GM23338 (cell line): ENCODE measurements at regions not wholly inside any gene's neighbourhood (a gene's known extent, or its start where the extent isn't known, plus 50 kb on each side); places are given as distances from the start of the nearest gene placed in this dataset.

Experiments
- ATAC-seq: fragments of 200-7000 bp; cut with Tn5 transposase; 3 replicates; pipeline ENCODE4 v1.9.1; 2020
- DNase-seq: peaks from one replicate; pipeline ENCODE4 v3.0.0-alpha.2; 2015; ENCODE audit warnings: low spot score
- H2AFZ ChIP-seq: fragments of 200-600 bp; sonication (generic); 2 replicates; pipeline ENCODE4 v1.8.0; 2016; ENCODE audit warnings: antibody characterized with exemption, mild to moderate bottlenecking, moderate library complexity
- H3F3A ChIP-seq: fragments of 200-600 bp; sonication (generic); replicated peaks from 2 replicates; pipeline ENCODE4 v1.8.0; 2017; ENCODE audit warnings: antibody characterized with exemption, mixed run types, low read depth
- H3K27ac ChIP-seq: fragments of 200-600 bp; sonication (generic); 2 replicates; pipeline ENCODE4 v1.6.1; 2016; ENCODE audit warnings: low read depth
- H3K27me3 ChIP-seq: fragments of 200-600 bp; sonication (generic); 2 replicates; pipeline ENCODE4 v1.8.0; 2016; ENCODE audit warnings: mild to moderate bottlenecking, mixed run types, moderate library complexity; ENCODE audit not compliant: insufficient read depth
- H3K36me3 ChIP-seq: fragments of 200-600 bp; sonication (generic); 2 replicates; pipeline ENCODE4 v1.8.0; 2016; ENCODE audit warnings: mild to moderate bottlenecking; ENCODE audit not compliant: insufficient read depth
- H3K4me1 ChIP-seq: fragments of 200-600 bp; sonication (generic); 2 replicates; pipeline ENCODE4 v1.8.0; 2016; ENCODE audit warnings: mild to moderate bottlenecking, moderate library complexity; ENCODE audit not compliant: insufficient read depth
- H3K4me2 ChIP-seq: fragments of 200-600 bp; sonication (generic); 2 replicates; pipeline ENCODE4 v1.7.1; 2017; ENCODE audit warnings: mixed run types
- H3K4me3 ChIP-seq: fragments of 200-600 bp; sonication (generic); 2 replicates; pipeline ENCODE4 v1.6.1; 2016; ENCODE audit warnings: mixed run types
- H3K79me2 ChIP-seq: fragments of 200-600 bp; sonication (generic); replicated peaks from 2 replicates; pipeline ENCODE4 v1.8.0; 2017; ENCODE audit warnings: mild to moderate bottlenecking; ENCODE audit not compliant: insufficient read depth
- H3K9me2 ChIP-seq: fragments of 200-600 bp; sonication (generic); 2 replicates; pipeline ENCODE4 v1.8.0; 2017; ENCODE audit not compliant: insufficient read depth
- H4K20me1 ChIP-seq: fragments of 200-600 bp; sonication (generic); replicated peaks from 2 replicates; pipeline ENCODE4 v1.8.0; 2017; ENCODE audit warnings: mild to moderate bottlenecking; ENCODE audit not compliant: insufficient read depth
- H3K27ac Mint-ChIP-seq: 2 replicates; pipeline ENCODE4 v1.8.0; 2020; ENCODE audit warnings: inconsistent platforms, mild to moderate bottlenecking, moderate library complexity, mixed read lengths
- H3K27me3 Mint-ChIP-seq: 3 replicates; pipeline ENCODE4 v1.8.0; 2022; ENCODE audit warnings: low read depth, mild to moderate bottlenecking, moderate library complexity, mixed read lengths, inconsistent platforms; ENCODE audit not compliant: insufficient read depth, poor library complexity
- H3K36me3 Mint-ChIP-seq: 3 replicates; pipeline ENCODE4 v1.8.0; 2021; ENCODE audit warnings: low read depth, mild to moderate bottlenecking, inconsistent platforms, moderate library complexity, mixed read lengths
- H3K4me1 Mint-ChIP-seq: 3 replicates; pipeline ENCODE4 v1.8.0; 2020; ENCODE audit warnings: mild to moderate bottlenecking, inconsistent platforms, mixed read lengths
- H3K4me3 Mint-ChIP-seq: 3 replicates; pipeline ENCODE4 v1.8.0; 2021; ENCODE audit warnings: moderate library complexity, mild to moderate bottlenecking, inconsistent platforms, mixed read lengths
- H3K9me3 Mint-ChIP-seq: 3 replicates; pipeline ENCODE4 v1.8.0; 2020; ENCODE audit warnings: moderate library complexity, mild to moderate bottlenecking, inconsistent platforms, mixed read lengths
- CREB1 ChIP-seq: fragments of 250-450 bp; sonication (Bioruptor Pico); IDR thresholded peaks from 2 replicates; pipeline ENCODE4 v1.5.0; 2020; ENCODE audit warnings: low read depth, mild to moderate bottlenecking, moderate library complexity
- CTCF ChIP-seq, 2 experiments: fragments of 200-600 bp in 1 of 2; sonication (generic) in 1 of 2; conservative IDR thresholded peaks; 2 replicates each; pipeline versions ENCODE4 v1.5.1 to v1.6.1; 2016 to 2017; ENCODE audit warnings: antibody characterized with exemption in 2 of 2, low read depth in 2 of 2, mild to moderate bottlenecking in 2 of 2, moderate library complexity in 1 of 2
- EZH2 ChIP-seq: fragments of 200-600 bp; sonication (generic); IDR thresholded peaks from one replicate; pipeline ENCODE4 v1.8.0; 2017; ENCODE audit warnings: antibody characterized with exemption, mild to moderate bottlenecking, low read depth; ENCODE audit not compliant: unreplicated experiment
- EZH2phosphoT487 ChIP-seq: fragments of 200-600 bp; sonication (generic); IDR thresholded peaks from one replicate; pipeline ENCODE4 v1.8.1; 2018; ENCODE audit warnings: antibody characterized with exemption; ENCODE audit not compliant: unreplicated experiment
- JUNB ChIP-seq: IDR thresholded peaks from one replicate; pipeline ENCODE4 v1.6.1; 2016; ENCODE audit warnings: antibody characterized with exemption; ENCODE audit not compliant: unreplicated experiment
- POLR2AphosphoS5 ChIP-seq: IDR thresholded peaks from 2 replicates; pipeline ENCODE4 v1.6.1; 2016; ENCODE audit warnings: antibody characterized with exemption, low read depth
- REST ChIP-seq: IDR thresholded peaks from one replicate; pipeline ENCODE4 v1.6.1; 2018; ENCODE audit warnings: antibody characterized with exemption; ENCODE audit not compliant: unreplicated experiment
- ZNF114 ChIP-seq: fragments of 250-450 bp; sonication (Bioruptor Pico); IDR thresholded peaks from 2 replicates; pipeline ENCODE4 v1.5.0; 2020; ENCODE audit warnings: mild to moderate bottlenecking, moderate library complexity
- ZNF331 ChIP-seq: fragments of 250-450 bp; sonication (Bioruptor Pico); IDR thresholded peaks from 2 replicates; pipeline ENCODE4 v1.5.0; 2020; ENCODE audit warnings: low read depth, mild to moderate bottlenecking, moderate library complexity
- ZNF462 ChIP-seq: fragments of 250-450 bp; sonication (Bioruptor Pico); IDR thresholded peaks from 2 replicates; pipeline ENCODE4 v1.5.0; 2020; ENCODE audit warnings: mild to moderate bottlenecking, moderate library complexity
- TF ChIP-seq, protein P1 (sequence below): IDR thresholded peaks from 2 replicates; pipeline ENCODE4 v1.6.1; 2016; ENCODE audit warnings: antibody characterized with exemption

- Histone ChIP-seq H3K27ac (no peak overlapping the region), H4K20me1 (no peaks in the 10 kb centered on the region), H3K9me2 (peaks cover 12% of the 10 kb centered on the region), H3K4me3 (no peak overlapping the region), H2AFZ (no peak overlapping the region), H3K36me3 (no peaks in the 10 kb centered on the region), H3K4me2 (no peak overlapping the region), H3F3A (no peaks in the 10 kb centered on the region), H3K4me1 (no peaks in the 10 kb centered on the region), H3K79me2 (no peaks in the 10 kb centered on the region), H3K27me3 (no peaks in the 10 kb centered on the region)
- H3K27me3 Mint-ChIP-seq: peaks cover 4% of the 10 kb centered on the region
- no peak overlapping the region for H3K4me3 Mint-ChIP-seq
- H3K4me1 Mint-ChIP-seq: 0 out of 3 replicates have a peak, but pooled peaks cover 4% of the 10 kb centered on the region
- DNase-seq (no peak), ATAC-seq (no peak)
- H3K27ac Mint-ChIP-seq: no peak overlapping the region
- H3K9me3 Mint-ChIP-seq: no peaks in the 10 kb centered on the region
- no peaks in the 10 kb centered on the region for H3K36me3 Mint-ChIP-seq
- no peak for TF ChIP-seq EZH2phosphoT487
- TF ChIP-seq ZNF331 (CRISPR knock-in tag): no peak
- TF ChIP-seq CREB1: no peak
- TF ChIP-seq REST: no peak
- no peak for TF ChIP-seq EZH2
- TF ChIP-seq, protein P1, sequence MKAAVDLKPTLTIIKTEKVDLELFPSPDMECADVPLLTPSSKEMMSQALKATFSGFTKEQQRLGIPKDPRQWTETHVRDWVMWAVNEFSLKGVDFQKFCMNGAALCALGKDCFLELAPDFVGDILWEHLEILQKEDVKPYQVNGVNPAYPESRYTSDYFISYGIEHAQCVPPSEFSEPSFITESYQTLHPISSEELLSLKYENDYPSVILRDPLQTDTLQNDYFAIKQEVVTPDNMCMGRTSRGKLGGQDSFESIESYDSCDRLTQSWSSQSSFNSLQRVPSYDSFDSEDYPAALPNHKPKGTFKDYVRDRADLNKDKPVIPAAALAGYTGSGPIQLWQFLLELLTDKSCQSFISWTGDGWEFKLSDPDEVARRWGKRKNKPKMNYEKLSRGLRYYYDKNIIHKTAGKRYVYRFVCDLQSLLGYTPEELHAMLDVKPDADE: no peak
- no peak for TF ChIP-seq POLR2AphosphoS5
- no peak for TF ChIP-seq ZNF114
- no peak for TF ChIP-seq JUNB
- TF ChIP-seq ZNF462 (CRISPR knock-in tag): no peak
- no peak for TF ChIP-seq CTCF (conservative IDR thresholded peaks at IDR 0.05; ENCODE audit: low read depth in 2 of 2)
These were observed 375.2 kb upstream of the ANO5 start for GRCh38 chr11:21817696-21818095.
